Thyroid gland (tissue), 4 donors: ENCODE measurements at regions not wholly inside any gene's neighbourhood (a gene's known extent, or its start where the extent isn't known, plus 50 kb on each side); places are given as distances from the start of the nearest gene placed in this dataset.

Experiments used
- CTCF ChIP-seq, 6 experiments: fragments of 200-600 bp in 3 of 6; fragments of 450-650 bp in 3 of 6; sonication (generic) in 3 of 6; IDR thresholded peaks; one replicate each; pipeline ENCODE4 v1.5.1; 2016 to 2019; ENCODE audit warnings: antibody characterized with exemption in 6 of 6, mild to moderate bottlenecking in 2 of 6, inconsistent platforms in 1 of 6, moderate library complexity in 1 of 6
- POLR2A ChIP-seq, 2 donors: fragments of 450-650 bp; IDR thresholded peaks; one replicate each; pipeline ENCODE4 v1.6.1; 2017; ENCODE audit warnings: antibody characterized with exemption in 2 of 2, mild to moderate bottlenecking in 2 of 2, moderate library complexity in 1 of 2

GRCh38 chr15:31197497-31198414 lies 96.2 kb upstream of the TRPM1 start:
- TF ChIP-seq CTCF (IDR thresholded peaks at IDR 0.05): peak in 4 of 6 experiments; percentile 8 to 50 (median 20)
- no peak for TF ChIP-seq POLR2A (IDR thresholded peaks at IDR 0.05)
